ENCODE measurements at regions not wholly inside any gene's neighbourhood (a gene's known extent, or its start where the extent isn't known, plus 50 kb on each side); places are given as distances from the start of the nearest gene placed in this dataset.

- H3K4me3 ChIP-seq (ENCODE audit: extremely low read depth, insufficient read depth, low read length, poor library complexity, severe bottlenecking), result no peak overlapping the region
- H3K4me1 ChIP-seq (ENCODE audit: control insufficient read depth, insufficient read depth, low read length, poor library complexity, severe bottlenecking), result no peaks in the 10 kb centered on the region
- H3K9me3 ChIP-seq (ENCODE audit: control insufficient read depth, low read length), result no peaks in the 10 kb centered on the region
- no peak overlapping the region for H3K27ac ChIP-seq (ENCODE audit: low read depth, low read length, severe bottlenecking)
- H3K36me3 ChIP-seq (ENCODE audit: control insufficient read depth, insufficient read depth, low read length), result no peaks in the 10 kb centered on the region
- 100% methylated on average over 1 of the region's 3 CpGs for WGBS, 2 experiments (ENCODE audit: insufficient coverage in 2 of 2)
Observed at GRCh38 chr2:65856928-65857327, 424.5 kb upstream of the SPRED2 start.

- no peak overlapping the region for H3K27ac ChIP-seq (ENCODE audit: low read depth, low read length, severe bottlenecking)
- no peaks in the 10 kb centered on the region for H3K4me1 ChIP-seq (ENCODE audit: control insufficient read depth, insufficient read depth, low read length, poor library complexity, severe bottlenecking)
- H3K4me3 ChIP-seq (ENCODE audit: extremely low read depth, insufficient read depth, low read length, poor library complexity, severe bottlenecking), result no peak overlapping the region
- no peaks in the 10 kb centered on the region for H3K36me3 ChIP-seq (ENCODE audit: control insufficient read depth, insufficient read depth, low read length)
- H3K9me3 ChIP-seq (ENCODE audit: control insufficient read depth, low read length), result no peaks in the 10 kb centered on the region
Observed at GRCh38 chr2:65856423-65856822, 424.0 kb upstream of the SPRED2 start.

- no peak overlapping the region for H3K4me3 ChIP-seq (ENCODE audit: extremely low read depth, insufficient read depth, low read length, poor library complexity, severe bottlenecking)
- no peaks in the 10 kb centered on the region for H3K36me3 ChIP-seq (ENCODE audit: control insufficient read depth, insufficient read depth, low read length)
- H3K4me1 ChIP-seq (ENCODE audit: control insufficient read depth, insufficient read depth, low read length, poor library complexity, severe bottlenecking), result no peaks in the 10 kb centered on the region
- no peak overlapping the region for H3K27ac ChIP-seq (ENCODE audit: low read depth, low read length, severe bottlenecking)
- no peaks in the 10 kb centered on the region for H3K9me3 ChIP-seq (ENCODE audit: control insufficient read depth, low read length)
Observed at GRCh38 chr2:65850695-65851094, 418.3 kb upstream of the SPRED2 start.

GRCh38 chr2:65846989-65847678 lies 414.7 kb upstream of the SPRED2 start:
- H3K4me1 ChIP-seq (ENCODE audit: control insufficient read depth, insufficient read depth, low read length, poor library complexity, severe bottlenecking), result no peaks in the 10 kb centered on the region
- H3K36me3 ChIP-seq (ENCODE audit: control insufficient read depth, insufficient read depth, low read length), result no peaks in the 10 kb centered on the region
- H3K27ac ChIP-seq (ENCODE audit: low read depth, low read length, severe bottlenecking), result no peak overlapping the region
- H3K4me3 ChIP-seq (ENCODE audit: extremely low read depth, insufficient read depth, low read length, poor library complexity, severe bottlenecking), result no peak overlapping the region
- 84 to 93% methylated on average over 5 of the region's 9 CpGs for WGBS, 2 experiments (ENCODE audit: insufficient coverage in 2 of 2)
- H3K9me3 ChIP-seq (ENCODE audit: control insufficient read depth, low read length), result no peaks in the 10 kb centered on the region

- no peaks in the 10 kb centered on the region for H3K9me3 ChIP-seq (ENCODE audit: control insufficient read depth, low read length)
Observed at GRCh38 chr2:65845442-65846182, 413.2 kb upstream of the SPRED2 start.

GRCh38 chr2:65842104-65842503 lies 409.7 kb upstream of the SPRED2 start:
- Histone ChIP-seq H3K4me1 (ENCODE audit: control insufficient read depth, insufficient read depth, low read length, poor library complexity, severe bottlenecking) (no peaks in the 10 kb centered on the region), H3K27ac (ENCODE audit: low read depth, low read length, severe bottlenecking) (no peak overlapping the region), H3K4me3 (ENCODE audit: extremely low read depth, insufficient read depth, low read length, poor library complexity, severe bottlenecking) (no peak overlapping the region), H3K9me3 (ENCODE audit: control insufficient read depth, low read length) (no peaks in the 10 kb centered on the region), H3K36me3 (ENCODE audit: control insufficient read depth, insufficient read depth, low read length) (no peaks in the 10 kb centered on the region)
- WGBS, 2 experiments (ENCODE audit: insufficient coverage in 2 of 2), result 100% methylated on average over 1 of the region's 1 CpG; no CpG with 5 or more reads in 1 of the 2 experiments

More at GRCh38 chr2:65845442-65846182, 413.2 kb upstream of the SPRED2 start:
- H3K4me3 ChIP-seq (ENCODE audit: extremely low read depth, insufficient read depth, low read length, poor library complexity, severe bottlenecking), result no peak overlapping the region
- H3K27ac ChIP-seq (ENCODE audit: low read depth, low read length, severe bottlenecking), result no peak overlapping the region
- no peaks in the 10 kb centered on the region for H3K36me3 ChIP-seq (ENCODE audit: control insufficient read depth, insufficient read depth, low read length)
- WGBS, 2 experiments (ENCODE audit: insufficient coverage in 2 of 2), result 89 to 91% methylated on average over 2 of the region's 5 CpGs
- no peaks in the 10 kb centered on the region for H3K4me1 ChIP-seq (ENCODE audit: control insufficient read depth, insufficient read depth, low read length, poor library complexity, severe bottlenecking)

- Histone ChIP-seq H3K9me3 (ENCODE audit: control insufficient read depth, low read length) (no peaks in the 10 kb centered on the region), H3K4me1 (ENCODE audit: control insufficient read depth, insufficient read depth, low read length, poor library complexity, severe bottlenecking) (peaks cover 5% of the 10 kb centered on the region), H3K4me3 (ENCODE audit: extremely low read depth, insufficient read depth, low read length, poor library complexity, severe bottlenecking) (no peak overlapping the region), H3K36me3 (ENCODE audit: control insufficient read depth, insufficient read depth, low read length) (no peaks in the 10 kb centered on the region), H3K27ac (ENCODE audit: low read depth, low read length, severe bottlenecking) (no peak overlapping the region)
- WGBS, 2 experiments (ENCODE audit: insufficient coverage in 2 of 2), result no CpG with 5 or more reads among the region's 1 CpG
Observed at GRCh38 chr2:65835975-65836549, 403.7 kb upstream of the SPRED2 start.

- Histone ChIP-seq H3K4me3 (ENCODE audit: extremely low read depth, insufficient read depth, low read length, poor library complexity, severe bottlenecking) (no peak overlapping the region), H3K36me3 (ENCODE audit: control insufficient read depth, insufficient read depth, low read length) (no peaks in the 10 kb centered on the region), H3K9me3 (ENCODE audit: control insufficient read depth, low read length) (no peaks in the 10 kb centered on the region), H3K27ac (ENCODE audit: low read depth, low read length, severe bottlenecking) (no peak overlapping the region), H3K4me1 (ENCODE audit: control insufficient read depth, insufficient read depth, low read length, poor library complexity, severe bottlenecking) (peaks cover 5% of the 10 kb centered on the region)
- 96 to 100% methylated on average over 1 to 3 of the region's 7 CpGs for WGBS, 2 experiments (ENCODE audit: insufficient coverage in 2 of 2)
Observed at GRCh38 chr2:65834771-65835475, 402.5 kb upstream of the SPRED2 start.

GRCh38 chr2:65834062-65834461 lies 401.7 kb upstream of the SPRED2 start:
- WGBS, 2 experiments (ENCODE audit: insufficient coverage in 2 of 2), result 72 to 88% methylated on average over 4 to 6 of the region's 6 CpGs

GRCh38 chr2:65831509-65831908 lies 399.1 kb upstream of the SPRED2 start:
- Histone ChIP-seq H3K4me1 (ENCODE audit: control insufficient read depth, insufficient read depth, low read length, poor library complexity, severe bottlenecking) (peaks cover 5% of the 10 kb centered on the region), H3K36me3 (ENCODE audit: control insufficient read depth, insufficient read depth, low read length) (no peaks in the 10 kb centered on the region), H3K4me3 (ENCODE audit: extremely low read depth, insufficient read depth, low read length, poor library complexity, severe bottlenecking) (no peak overlapping the region), H3K9me3 (ENCODE audit: control insufficient read depth, low read length) (no peaks in the 10 kb centered on the region), H3K27ac (ENCODE audit: low read depth, low read length, severe bottlenecking) (no peak overlapping the region)
- WGBS, 2 experiments (ENCODE audit: insufficient coverage in 2 of 2), result no CpG with 5 or more reads among the region's 1 CpG

More at GRCh38 chr2:65834062-65834461, 401.7 kb upstream of the SPRED2 start:
- Histone ChIP-seq H3K4me1 (ENCODE audit: control insufficient read depth, insufficient read depth, low read length, poor library complexity, severe bottlenecking) (peaks cover 5% of the 10 kb centered on the region), H3K36me3 (ENCODE audit: control insufficient read depth, insufficient read depth, low read length) (no peaks in the 10 kb centered on the region), H3K27ac (ENCODE audit: low read depth, low read length, severe bottlenecking) (no peak overlapping the region), H3K4me3 (ENCODE audit: extremely low read depth, insufficient read depth, low read length, poor library complexity, severe bottlenecking) (no peak overlapping the region), H3K9me3 (ENCODE audit: control insufficient read depth, low read length) (no peaks in the 10 kb centered on the region)

Measured in mesodermal cell (in vitro differentiated cells).